Mucosa of rectum (tissue), 2 donors: ENCODE measurements at regions not wholly inside any gene's neighbourhood (a gene's known extent, or its start where the extent isn't known, plus 50 kb on each side); places are given as distances from the start of the nearest gene placed in this dataset.

Source experiments
- H3K27ac ChIP-seq, 2 donors: one replicate each; pipeline ENCODE4 v1.7.0; 2013; ENCODE audit warnings: inconsistent platforms in 2 of 2, low read depth in 2 of 2, low read length in 2 of 2
- H3K27me3 ChIP-seq, 2 donors: one replicate each; pipeline ENCODE4 v1.7.0; 2013; ENCODE audit warnings: low read length in 2 of 2; ENCODE audit not compliant: control insufficient read depth in 2 of 2, insufficient read depth in 2 of 2
- H3K36me3 ChIP-seq, 2 donors: one replicate each; pipeline ENCODE4 v1.7.0; 2013; ENCODE audit warnings: low read length in 2 of 2; ENCODE audit not compliant: control insufficient read depth in 2 of 2, insufficient read depth in 2 of 2
- H3K4me1 ChIP-seq, 2 donors: one replicate each; pipeline ENCODE4 v1.7.0; 2013; ENCODE audit warnings: low read length in 2 of 2, mild to moderate bottlenecking in 1 of 2; ENCODE audit not compliant: control insufficient read depth in 2 of 2, insufficient read depth in 2 of 2
- H3K4me3 ChIP-seq, 2 donors: one replicate each; pipeline ENCODE4 v1.7.0; 2013; ENCODE audit warnings: low read length in 2 of 2
- H3K9ac ChIP-seq, 2 donors: one replicate each; pipeline ENCODE4 v1.7.0; 2013; ENCODE audit warnings: low read length in 2 of 2, low read depth in 1 of 2, mild to moderate bottlenecking in 1 of 2
- H3K9me3 ChIP-seq, 2 donors: one replicate each; pipeline ENCODE4 v1.7.0; 2013; ENCODE audit warnings: low read length in 2 of 2; ENCODE audit not compliant: control insufficient read depth in 2 of 2
- donor health status: healthy.
- donor health status: Normal muscosa, but diverticular disease.

DNA sequence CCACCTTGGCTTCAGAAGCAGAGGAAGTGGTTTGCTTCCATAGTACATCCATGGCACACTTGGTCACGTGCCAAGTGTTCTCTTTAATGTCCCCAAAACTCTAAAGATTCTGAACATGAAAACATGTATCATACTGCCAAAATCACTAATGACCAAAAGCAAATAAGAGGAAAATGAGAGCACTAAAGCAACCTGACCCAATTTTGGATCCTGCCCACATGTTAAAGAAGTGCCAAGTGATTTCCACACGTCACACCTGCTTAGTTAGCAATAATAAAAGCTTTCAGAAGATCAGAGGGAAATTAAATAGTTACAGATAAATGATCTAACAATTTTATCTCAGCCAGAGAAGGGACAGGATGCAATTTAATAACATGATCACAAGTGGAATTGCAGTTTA is 1170.0 kb downstream of the XPNPEP1 start:
- no peaks in the 10 kb centered on the region for H3K27me3 ChIP-seq
- H3K27ac ChIP-seq, result no peak overlapping the region
- no peak overlapping the region for H3K9ac ChIP-seq
- H3K36me3 ChIP-seq, result no peaks in the 10 kb centered on the region
- peaks cover 0 to 2% of the 10 kb centered on the region in 2 donors for H3K9me3 ChIP-seq
- no peak overlapping the region for H3K4me3 ChIP-seq
- H3K4me1 ChIP-seq, result no peaks in the 10 kb centered on the region

DNA sequence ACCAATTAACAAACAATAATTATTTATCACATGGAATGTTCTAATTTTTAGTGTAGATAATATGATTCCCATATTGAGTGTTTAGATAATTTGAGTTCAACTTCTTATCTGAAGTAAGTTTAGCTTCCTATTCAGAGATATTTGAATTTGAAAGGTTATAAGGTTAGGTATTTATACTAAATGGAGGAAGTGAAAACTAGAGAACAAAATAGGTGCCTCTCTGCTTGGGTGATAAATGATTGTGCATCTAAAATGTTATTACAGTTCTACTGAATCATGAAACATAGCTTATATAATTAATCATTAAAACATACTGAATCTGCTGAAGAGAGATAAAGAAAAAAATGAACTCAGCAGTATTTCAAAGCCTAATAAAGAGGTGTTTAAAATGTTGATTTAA is 1174.3 kb downstream of the XPNPEP1 start:
- Histone ChIP-seq H3K4me1 (no peaks in the 10 kb centered on the region), H3K27me3 (no peaks in the 10 kb centered on the region), H3K27ac (no peak overlapping the region), H3K9me3 (peaks cover 0 to 2% of the 10 kb centered on the region in 2 donors), H3K36me3 (no peaks in the 10 kb centered on the region), H3K4me3 (no peak overlapping the region), H3K9ac (no peak overlapping the region)

DNA sequence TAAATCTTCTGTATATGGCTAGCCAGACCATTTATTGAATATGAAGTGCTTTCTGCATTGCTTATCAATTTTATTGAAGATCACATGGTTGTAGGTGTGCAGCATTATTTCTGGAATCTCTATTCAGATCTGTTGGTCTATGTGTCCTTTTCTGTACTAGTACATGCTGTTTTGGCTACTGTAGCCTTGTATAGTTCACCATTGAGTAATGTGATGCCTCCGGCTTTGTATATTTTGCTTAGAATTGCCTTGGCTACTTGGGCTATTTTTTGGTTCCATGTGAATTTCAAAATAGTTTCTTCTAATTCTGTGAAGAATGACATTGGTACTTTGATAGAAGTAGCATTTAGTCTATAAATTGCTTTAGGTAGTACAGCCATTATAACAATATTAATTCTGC is 1187.2 kb downstream of the XPNPEP1 start:
- no peak overlapping the region for H3K9ac ChIP-seq
- H3K27me3 ChIP-seq, result no peaks in the 10 kb centered on the region
- no peaks in the 10 kb centered on the region for H3K36me3 ChIP-seq
- no peak overlapping the region for H3K27ac ChIP-seq
- H3K4me3 ChIP-seq, result no peak overlapping the region
- H3K9me3 ChIP-seq, result no peaks in the 10 kb centered on the region
- no peaks in the 10 kb centered on the region for H3K4me1 ChIP-seq

DNA sequence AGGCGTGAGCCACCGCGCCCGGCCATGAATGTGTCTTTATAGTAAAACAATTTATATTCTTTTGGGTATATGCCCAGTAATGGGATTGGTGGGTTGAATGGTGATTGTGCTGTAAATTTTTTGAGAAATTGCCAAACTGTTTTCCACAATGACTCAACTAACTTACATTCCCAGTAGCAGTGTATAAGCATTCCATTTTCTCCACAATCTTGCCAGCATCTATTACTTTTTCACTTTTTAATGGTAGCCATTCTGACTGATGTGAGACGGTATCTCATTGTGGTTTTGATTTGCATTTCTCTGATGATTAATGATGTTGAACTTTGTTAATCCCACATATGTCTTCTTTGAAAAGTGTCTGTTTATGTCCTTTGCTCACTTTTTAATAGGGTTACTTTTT is 1187.9 kb downstream of the XPNPEP1 start:
- Histone ChIP-seq H3K27ac (no peak overlapping the region), H3K4me1 (no peaks in the 10 kb centered on the region), H3K4me3 (no peak overlapping the region), H3K9ac (no peak overlapping the region), H3K36me3 (no peaks in the 10 kb centered on the region), H3K27me3 (no peaks in the 10 kb centered on the region), H3K9me3 (no peaks in the 10 kb centered on the region)

DNA sequence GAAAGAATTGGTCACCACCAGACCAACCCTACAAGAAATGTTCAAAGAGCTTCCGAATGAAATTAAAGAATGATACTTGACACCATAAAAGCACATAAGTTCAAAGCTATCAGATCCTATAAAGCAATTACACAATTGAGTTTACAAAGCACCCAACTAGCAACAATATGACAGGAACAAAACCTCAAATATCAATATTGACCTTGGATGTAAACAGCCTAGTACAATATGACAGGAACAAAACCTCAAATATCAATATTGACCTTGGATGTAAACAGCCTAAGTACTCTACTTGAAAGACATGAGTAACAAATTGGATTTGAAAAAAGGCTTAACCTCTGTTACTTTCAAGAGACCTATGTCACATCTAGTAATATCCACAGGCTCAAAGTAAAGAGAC is 1201.4 kb downstream of the XPNPEP1 start:
- Histone ChIP-seq H3K4me3 (no peak overlapping the region), H3K9me3 (no peaks in the 10 kb centered on the region)

DNA sequence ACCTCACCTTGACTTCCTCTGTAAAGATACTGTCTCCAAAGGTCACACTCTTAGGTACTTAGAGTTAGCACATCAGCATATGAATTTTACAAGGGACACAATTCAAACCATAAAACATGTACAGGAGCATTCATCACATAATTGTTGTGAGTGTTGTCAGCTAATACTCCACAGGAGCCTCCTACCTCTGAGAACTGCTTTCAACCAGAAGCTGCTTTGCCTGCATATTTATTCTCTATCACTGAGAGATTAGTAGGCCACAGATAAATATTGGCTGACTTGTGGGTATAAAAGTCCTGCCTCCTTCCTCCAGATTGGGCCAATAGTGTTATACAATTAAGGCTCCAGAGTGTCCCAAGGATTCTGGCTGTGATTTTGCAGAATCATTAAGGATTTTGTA is 1207.0 kb downstream of the XPNPEP1 start:
- Histone ChIP-seq H3K9me3 (no peaks in the 10 kb centered on the region), H3K27ac (no peak overlapping the region), H3K4me3 (no peak overlapping the region), H3K36me3 (no peaks in the 10 kb centered on the region), H3K4me1 (no peaks in the 10 kb centered on the region), H3K9ac (no peak overlapping the region), H3K27me3 (no peaks in the 10 kb centered on the region)

More for the DNA sequence above, 1201.4 kb downstream of the XPNPEP1 start:
- no peaks in the 10 kb centered on the region for H3K4me1 ChIP-seq
- H3K27ac ChIP-seq, result no peak overlapping the region
- no peaks in the 10 kb centered on the region for H3K27me3 ChIP-seq
- no peak overlapping the region for H3K9ac ChIP-seq
- no peaks in the 10 kb centered on the region for H3K36me3 ChIP-seq

DNA sequence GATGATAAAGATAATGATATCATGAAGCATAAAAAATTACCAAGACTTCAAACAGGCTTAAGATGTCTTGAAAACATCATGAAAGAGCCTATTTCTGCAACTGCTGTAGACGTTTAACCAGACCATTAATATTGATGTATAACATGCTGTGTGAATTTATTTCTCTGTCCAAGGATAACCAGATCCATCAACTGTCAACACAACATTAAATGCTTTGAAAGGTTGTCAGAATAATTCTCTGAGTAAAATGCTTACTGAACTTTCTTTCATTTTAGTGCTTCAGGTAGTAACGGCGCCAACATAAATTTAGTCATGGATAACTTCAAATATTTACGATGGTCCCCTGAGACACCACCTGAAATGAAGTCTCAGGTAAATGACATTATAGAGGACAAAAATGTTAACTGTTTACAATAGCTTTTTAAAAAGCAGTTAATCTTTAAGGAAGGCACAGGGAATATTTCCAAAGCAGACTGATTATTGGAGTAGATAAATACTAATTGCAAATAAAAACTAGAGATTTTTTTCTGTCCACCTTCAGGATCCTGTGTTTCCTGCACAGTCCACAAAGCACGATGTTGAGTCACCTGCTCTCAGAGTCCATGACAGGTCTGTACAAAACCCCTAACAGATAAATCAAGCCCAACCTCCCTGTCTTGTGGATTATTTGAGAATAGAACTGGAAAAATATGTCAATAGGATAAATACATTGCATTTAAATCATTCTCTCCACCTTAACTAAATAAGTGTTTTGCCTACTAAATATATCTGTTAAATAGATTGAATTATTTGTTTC is 1213.2 kb downstream of the XPNPEP1 start:
- Histone ChIP-seq H3K4me1 (no peaks in the 10 kb centered on the region), H3K36me3 (no peaks in the 10 kb centered on the region), H3K9ac (no peak overlapping the region), H3K27me3 (no peaks in the 10 kb centered on the region), H3K9me3 (no peaks in the 10 kb centered on the region), H3K27ac (no peak overlapping the region), H3K4me3 (no peak overlapping the region)

DNA sequence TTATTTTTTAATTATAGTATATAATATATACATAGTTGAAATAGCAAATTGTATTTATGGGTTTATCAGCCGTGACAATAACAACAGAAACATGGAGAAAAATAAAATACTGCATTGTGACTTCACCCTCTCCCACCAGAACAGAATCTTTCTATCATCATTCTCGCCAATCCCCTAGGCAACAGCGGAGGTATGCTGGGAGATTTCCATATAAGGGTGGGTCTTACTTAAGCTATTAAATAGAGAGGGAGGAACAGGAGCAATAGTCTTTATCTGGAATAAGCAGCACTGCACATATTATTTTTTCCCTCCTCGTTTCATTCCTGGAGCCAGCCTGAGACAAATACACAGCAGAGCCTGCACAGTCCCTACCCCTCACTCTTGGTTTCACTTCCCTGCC is 1214.9 kb downstream of the XPNPEP1 start:
- Histone ChIP-seq H3K4me1 (no peaks in the 10 kb centered on the region), H3K36me3 (no peaks in the 10 kb centered on the region), H3K9ac (no peak overlapping the region), H3K9me3 (no peaks in the 10 kb centered on the region), H3K27ac (no peak overlapping the region), H3K27me3 (no peaks in the 10 kb centered on the region), H3K4me3 (no peak overlapping the region)

DNA sequence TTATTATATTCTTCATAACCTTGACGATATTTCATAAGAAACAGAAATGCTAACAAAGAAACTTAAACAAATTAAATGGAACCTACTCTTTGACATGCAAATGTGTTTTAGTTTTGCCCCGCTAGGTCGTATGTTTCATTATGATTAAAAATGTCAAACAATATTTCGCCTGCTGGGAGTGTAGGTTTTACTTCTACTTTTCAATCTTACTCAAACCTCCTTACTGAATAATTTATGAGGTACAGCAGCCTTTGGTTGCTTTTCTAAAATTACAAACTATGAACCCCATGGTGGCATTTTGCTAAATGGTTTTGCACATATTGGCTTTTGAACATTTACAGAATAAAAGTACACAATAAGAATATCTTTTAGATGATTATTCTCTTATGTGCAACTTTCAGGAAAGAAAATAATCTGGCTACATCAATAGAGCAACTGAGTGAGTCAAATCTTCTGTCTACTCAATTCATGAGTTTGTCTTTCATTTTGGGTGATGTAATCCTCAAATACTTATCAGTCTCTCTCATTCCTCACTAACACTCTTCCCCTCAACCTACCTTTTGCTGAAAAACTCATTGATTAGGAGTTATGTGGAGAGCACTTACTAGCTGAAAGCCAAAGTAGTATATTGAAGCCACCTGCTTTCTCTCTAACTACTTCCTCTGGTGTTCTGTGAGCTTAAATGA is 1226.4 kb downstream of the XPNPEP1 start:
- Histone ChIP-seq H3K27me3 (no peaks in the 10 kb centered on the region), H3K4me3 (no peak overlapping the region), H3K9me3 (no peaks in the 10 kb centered on the region), H3K9ac (no peak overlapping the region), H3K27ac (no peak overlapping the region), H3K4me1 (no peaks in the 10 kb centered on the region), H3K36me3 (no peaks in the 10 kb centered on the region)

DNA sequence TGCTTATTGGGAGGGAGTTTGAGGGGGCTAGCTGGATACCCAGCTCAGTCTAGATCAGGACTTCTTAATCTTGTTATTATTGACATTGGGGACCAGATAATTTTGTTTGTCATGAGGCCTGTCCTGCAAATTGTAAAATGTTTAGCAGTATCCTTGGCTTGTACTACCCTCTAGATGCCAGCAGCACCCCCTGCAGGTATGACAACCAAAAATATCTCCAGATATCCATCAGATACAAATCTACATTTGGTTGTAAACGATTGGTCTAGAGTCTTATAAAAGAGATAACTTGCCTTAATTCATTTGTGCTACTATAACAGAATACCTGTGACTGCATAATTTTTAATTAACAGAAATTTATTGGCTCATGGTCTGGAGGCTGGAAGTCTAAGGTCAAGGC is 1232.2 kb downstream of the XPNPEP1 start:
- no peaks in the 10 kb centered on the region for H3K4me1 ChIP-seq
- no peaks in the 10 kb centered on the region for H3K36me3 ChIP-seq
- H3K4me3 ChIP-seq, result no peak overlapping the region
- H3K27me3 ChIP-seq, result no peaks in the 10 kb centered on the region
- no peak overlapping the region for H3K9ac ChIP-seq
- no peaks in the 10 kb centered on the region for H3K9me3 ChIP-seq
- no peak overlapping the region for H3K27ac ChIP-seq
